Tibial nerve (tissue), 4 donors: ENCODE measurements at regions not wholly inside any gene's neighbourhood (a gene's known extent, or its start where the extent isn't known, plus 50 kb on each side); places are given as distances from the start of the nearest gene placed in this dataset.
"Not testable (repeated sequence)": the region's sequence is repeated elsewhere in the genome, so short reads cannot be mapped to it uniquely, and the experiment has no call there.

Experiments
- CTCF ChIP-seq, 5 experiments: fragments of 200-600 bp in 3 of 5; fragments of 450-650 bp in 2 of 5; sonication (generic) in 3 of 5; IDR thresholded peaks; one replicate each; pipeline ENCODE4 v1.5.1; 2016 to 2019; ENCODE audit warnings: antibody characterized with exemption in 5 of 5, mild to moderate bottlenecking in 3 of 5, moderate library complexity in 2 of 5
- EP300 ChIP-seq, 2 donors: sonication (generic); formaldehyde crosslinking; IDR thresholded peaks; one replicate each; pipeline ENCODE4 v1.6.1; 2017; ENCODE audit warnings: antibody characterized with exemption in 2 of 2, mild to moderate bottlenecking in 1 of 2
- POLR2A ChIP-seq, 2 donors: fragments of 450-650 bp; IDR thresholded peaks; one replicate each; pipeline ENCODE4 v1.6.1; 2017; ENCODE audit warnings: antibody characterized with exemption in 2 of 2, mild to moderate bottlenecking in 2 of 2, moderate library complexity in 2 of 2

GRCh38 chr21:27909487-27909886 lies 942.6 kb upstream of the ADAMTS5 start:
- TF ChIP-seq CTCF, POLR2A, EP300 (IDR thresholded peaks at IDR 0.05): not testable (repeated sequence)
